Liver (tissue), 3 donors: ENCODE measurements at regions not wholly inside any gene's neighbourhood (a gene's known extent, or its start where the extent isn't known, plus 50 kb on each side); places are given as distances from the start of the nearest gene placed in this dataset.

Experiments used
- JUND ChIP-seq, 2 donors: IDR thresholded peaks; 2 replicates each; pipeline ENCODE4 v1.6.1; 2016; ENCODE audit warnings: antibody characterized with exemption in 2 of 2
- TF ChIP-seq, protein P1 (sequence below): fragments of 150-350 bp; IDR thresholded peaks from 2 replicates; pipeline ENCODE4 v1.5.1; 2017; ENCODE audit warnings: improper control_type of control experiment, low read depth, low read length; ENCODE audit not compliant: missing input control
- donor health status: healthy.
- donor health status: healthy.

DNA sequence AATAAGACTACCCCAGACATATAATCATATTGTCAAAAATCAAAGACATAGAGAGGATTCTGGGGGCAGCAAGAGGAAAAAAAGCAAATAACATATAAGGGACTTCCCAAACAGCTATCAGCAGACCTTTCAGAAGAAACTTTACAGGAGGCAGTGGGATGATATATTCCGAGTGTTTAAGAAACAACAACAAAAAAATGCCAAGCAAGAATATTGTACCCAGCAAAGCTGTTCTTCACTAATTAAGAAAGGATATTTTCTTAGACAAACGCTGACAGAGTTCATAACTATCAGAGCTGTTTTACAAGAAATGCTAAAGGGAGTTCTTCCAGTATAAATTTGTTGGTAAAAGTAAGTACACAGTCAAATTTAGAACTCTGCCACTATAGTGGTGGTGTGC lies 243.3 kb upstream of the AFDN start:
- TF ChIP-seq JUND (IDR thresholded peaks at IDR 0.05) = no peak
- TF ChIP-seq, protein P1, sequence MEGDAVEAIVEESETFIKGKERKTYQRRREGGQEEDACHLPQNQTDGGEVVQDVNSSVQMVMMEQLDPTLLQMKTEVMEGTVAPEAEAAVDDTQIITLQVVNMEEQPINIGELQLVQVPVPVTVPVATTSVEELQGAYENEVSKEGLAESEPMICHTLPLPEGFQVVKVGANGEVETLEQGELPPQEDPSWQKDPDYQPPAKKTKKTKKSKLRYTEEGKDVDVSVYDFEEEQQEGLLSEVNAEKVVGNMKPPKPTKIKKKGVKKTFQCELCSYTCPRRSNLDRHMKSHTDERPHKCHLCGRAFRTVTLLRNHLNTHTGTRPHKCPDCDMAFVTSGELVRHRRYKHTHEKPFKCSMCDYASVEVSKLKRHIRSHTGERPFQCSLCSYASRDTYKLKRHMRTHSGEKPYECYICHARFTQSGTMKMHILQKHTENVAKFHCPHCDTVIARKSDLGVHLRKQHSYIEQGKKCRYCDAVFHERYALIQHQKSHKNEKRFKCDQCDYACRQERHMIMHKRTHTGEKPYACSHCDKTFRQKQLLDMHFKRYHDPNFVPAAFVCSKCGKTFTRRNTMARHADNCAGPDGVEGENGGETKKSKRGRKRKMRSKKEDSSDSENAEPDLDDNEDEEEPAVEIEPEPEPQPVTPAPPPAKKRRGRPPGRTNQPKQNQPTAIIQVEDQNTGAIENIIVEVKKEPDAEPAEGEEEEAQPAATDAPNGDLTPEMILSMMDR = no peak
